8988T (cell line): ENCODE measurements at regions not wholly inside any gene's neighbourhood (a gene's known extent, or its start where the extent isn't known, plus 50 kb on each side); places are given as distances from the start of the nearest gene placed in this dataset.

Experiments used
- DNase-seq: peaks from one replicate; pipeline ENCODE4 v3.0.0; 2011

- DNase-seq = no peak
These were observed 190.3 kb upstream of the CDYL start for GRCh38 chr6:4585682-4586468.

DNA sequence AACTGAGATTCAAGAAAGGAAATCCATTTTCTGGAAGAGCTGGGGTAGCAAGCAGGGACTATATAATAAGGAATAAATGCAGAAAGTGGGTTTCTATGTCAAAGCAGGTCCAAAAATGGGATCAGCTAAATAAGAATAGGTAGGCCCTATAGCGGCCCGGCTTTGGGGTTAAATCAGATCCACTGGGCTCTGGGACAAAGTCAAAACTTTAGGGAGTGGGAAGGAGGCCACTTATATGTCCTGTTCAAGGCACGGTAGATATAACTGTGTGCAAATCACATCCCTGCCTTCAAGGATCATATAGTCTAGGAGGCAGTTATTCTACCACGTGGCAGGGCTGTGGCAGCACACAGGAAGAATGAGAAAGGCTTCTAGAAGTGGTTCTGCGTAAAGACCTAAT, 191.4 kb upstream of the CDYL start:
- DNase-seq = no peak

- no peak for DNase-seq
These were observed 193.4 kb upstream of the CDYL start for GRCh38 chr6:4582506-4583417.

- DNase-seq = peak; percentile 36
These were observed 194.5 kb upstream of the CDYL start for GRCh38 chr6:4581468-4582385.

DNA sequence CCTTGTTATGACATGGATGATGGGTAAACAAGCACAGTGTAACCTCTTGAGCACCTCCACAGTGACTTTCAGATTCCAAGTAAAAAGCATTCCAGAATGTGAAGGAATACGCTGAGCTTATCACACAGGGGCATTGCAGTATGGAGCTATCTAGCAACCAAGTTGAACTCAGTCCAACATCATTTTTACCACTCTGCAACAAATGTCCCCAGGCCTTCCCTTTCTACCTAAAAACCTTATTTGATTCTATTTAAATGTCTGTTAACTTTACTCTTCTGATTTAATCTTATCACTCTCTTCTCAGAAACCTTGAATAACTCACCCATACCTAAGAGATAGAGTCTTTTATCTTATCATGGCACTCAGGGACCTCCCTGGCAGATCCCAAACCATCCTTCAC, 195.8 kb upstream of the CDYL start:
- no peak for DNase-seq

- no peak for DNase-seq
These were observed 198.8 kb upstream of the CDYL start for GRCh38 chr6:4577406-4577805.

DNA sequence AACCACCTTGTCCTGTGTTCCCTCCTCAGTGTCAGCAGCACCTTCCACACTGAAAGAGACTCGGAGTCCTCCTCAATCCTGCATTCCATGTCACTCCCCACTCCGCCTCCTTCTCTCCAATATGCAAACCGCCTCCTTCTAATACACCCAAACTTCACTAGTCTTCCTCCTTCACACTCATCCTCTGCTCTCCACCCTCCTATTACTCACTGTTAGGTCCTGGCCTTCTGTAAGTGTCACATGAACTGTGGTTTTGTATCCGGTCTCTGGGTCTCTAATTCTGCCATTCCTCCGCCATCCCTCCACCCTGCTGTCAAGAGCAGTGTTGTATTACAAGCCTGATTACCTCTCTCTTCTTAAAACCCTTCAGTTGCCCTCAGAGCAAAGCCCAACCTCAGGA, 200.5 kb upstream of the CDYL start:
- no peak for DNase-seq

DNA sequence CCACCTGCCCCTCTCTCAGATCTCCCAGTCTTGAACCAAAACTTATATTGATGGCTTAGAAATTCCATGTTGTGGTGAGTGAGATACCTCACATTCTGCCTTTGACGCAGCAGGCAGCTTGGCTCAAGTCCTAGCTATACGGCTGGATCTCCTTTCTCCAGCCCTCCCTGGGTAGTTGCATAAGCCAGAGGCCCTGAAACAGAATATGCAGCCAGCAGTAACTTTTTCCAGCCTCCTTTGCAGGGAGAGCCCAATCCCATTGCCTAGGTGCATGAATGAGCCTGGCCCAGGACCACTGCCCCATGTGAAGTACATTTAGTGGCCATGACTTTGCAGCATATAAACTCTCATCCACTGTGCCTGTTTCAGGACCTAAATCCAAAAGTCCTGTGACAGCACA, 202.2 kb upstream of the CDYL start:
- no peak for DNase-seq

DNA sequence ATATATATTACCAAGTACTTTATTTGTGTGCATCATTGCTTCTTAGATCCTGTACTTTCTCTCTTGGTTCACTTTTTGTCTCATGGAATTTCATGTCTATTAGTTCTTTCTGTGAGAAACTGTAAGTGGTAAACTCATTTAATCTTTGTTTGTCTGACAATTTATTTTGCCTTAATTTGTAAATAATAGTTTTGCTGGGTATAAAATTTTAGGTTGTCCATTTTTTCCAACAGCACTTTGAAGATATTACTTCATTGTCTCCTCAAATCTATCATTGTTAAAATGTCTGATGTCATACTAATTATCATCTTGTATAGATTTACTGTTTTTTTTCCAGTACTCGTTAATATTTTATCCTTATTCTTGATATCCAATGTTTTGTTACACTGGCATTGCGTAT, 205.2 kb upstream of the CDYL start:
- no peak for DNase-seq

DNA sequence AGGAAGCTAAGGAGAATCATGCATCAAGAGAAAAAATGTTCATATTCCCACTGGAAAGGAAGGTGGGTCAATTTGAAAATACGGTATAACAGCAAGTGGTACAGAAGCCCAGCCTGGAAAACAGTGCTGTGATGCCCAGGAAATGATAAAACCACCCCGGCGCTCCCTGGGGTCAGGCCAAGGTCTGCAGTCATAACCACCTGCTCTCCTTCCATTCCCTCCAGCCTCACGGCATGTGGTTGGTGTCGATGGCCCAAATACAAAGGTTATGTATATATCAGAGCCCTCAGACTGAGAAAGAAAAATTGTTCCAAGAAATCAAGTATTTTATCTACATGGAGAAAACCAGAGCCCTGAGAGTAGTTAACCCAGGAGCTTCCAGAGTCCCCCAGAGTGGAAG, 208.1 kb upstream of the CDYL start:
- no peak for DNase-seq

DNA sequence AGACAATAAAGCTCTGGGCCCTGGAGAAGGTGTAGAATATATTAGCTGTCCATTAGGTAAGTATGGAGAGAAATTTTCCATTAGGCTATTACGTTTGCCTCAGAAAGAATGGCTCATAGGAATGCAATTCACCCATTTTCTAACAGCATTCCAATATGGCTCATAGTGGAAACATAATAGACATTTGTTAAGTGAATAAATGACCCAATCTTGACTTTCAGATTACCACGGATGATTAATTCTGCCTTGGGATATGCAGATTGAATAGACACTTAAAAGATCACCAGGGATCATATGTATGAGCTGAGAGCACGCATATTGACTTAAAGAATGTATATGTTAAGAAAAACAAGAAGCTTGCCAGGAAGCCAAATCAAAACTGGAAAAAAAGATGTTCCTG, 209.1 kb upstream of the CDYL start:
- no peak for DNase-seq

DNA sequence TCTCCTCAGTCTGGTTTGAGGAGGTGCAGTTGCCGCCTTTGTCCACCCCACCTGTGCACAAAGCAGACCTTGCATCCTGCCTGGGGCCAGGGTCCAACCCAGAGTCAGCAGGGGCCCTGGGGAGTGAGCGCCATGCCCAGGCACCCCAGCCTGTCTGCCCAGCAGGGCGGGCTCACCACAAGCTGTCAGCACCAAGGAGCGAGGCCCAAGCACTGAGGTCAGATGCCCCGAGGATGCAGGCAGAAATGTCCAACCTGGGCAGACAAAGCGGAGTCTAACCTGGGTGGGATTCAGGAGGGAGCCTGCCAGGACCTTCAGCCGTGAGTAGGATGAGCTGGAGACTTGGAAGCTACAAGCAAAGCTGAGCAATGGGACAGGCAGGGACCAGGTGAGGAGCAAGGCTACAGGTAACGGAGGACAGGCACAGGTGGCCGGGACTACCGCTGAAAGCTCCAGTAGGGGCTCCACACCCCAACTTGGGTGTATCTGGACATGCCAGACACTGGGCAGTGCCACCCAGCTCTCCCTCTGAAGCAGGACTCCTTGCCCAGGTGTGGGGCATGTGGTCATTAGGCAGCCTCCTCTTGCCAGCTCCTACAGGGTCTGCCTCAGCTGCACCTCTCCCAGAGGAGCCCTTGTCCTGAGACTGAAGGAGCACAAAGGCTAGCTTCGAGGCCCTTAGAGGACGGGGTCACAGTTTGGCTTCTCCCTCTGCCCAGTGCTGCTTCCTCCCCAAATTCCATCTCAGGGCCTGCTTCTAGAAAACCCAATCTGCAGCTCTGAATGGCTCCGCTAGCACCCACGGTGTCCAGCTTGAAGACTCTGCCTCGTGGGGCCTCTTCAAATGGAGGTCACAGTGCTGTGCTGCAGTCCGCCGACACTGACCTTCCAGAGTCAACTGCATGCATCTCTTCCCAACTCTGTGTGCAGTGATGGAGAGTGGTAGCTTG, 210.6 kb upstream of the CDYL start:
- no peak for DNase-seq

DNA sequence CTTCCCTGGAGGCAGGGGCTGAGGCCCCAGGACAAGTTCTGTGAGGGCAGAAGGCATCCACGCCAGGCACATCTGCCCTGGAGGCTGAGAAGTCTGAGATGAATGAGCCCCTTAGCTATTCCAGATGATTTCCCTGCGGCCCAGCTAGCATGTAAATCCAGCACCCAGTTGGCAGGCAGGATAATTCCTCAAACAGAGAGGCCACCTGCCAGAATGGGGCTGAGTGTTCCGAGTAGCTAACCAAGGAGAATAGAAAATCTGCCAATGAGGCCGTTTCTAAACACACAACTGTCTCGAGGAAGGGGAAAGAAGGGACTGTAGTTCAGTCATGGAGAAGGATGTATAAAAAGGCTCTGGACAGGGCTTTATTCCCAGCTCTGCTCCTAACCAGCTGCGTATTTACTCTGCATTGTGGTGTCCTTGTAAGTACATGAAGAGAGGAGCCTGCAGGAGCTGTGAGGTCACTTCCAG, 211.4 kb upstream of the CDYL start:
- DNase-seq = no peak

GRCh38 chr6:4563877-4564276, 212.3 kb upstream of the CDYL start:
- no peak for DNase-seq

DNA sequence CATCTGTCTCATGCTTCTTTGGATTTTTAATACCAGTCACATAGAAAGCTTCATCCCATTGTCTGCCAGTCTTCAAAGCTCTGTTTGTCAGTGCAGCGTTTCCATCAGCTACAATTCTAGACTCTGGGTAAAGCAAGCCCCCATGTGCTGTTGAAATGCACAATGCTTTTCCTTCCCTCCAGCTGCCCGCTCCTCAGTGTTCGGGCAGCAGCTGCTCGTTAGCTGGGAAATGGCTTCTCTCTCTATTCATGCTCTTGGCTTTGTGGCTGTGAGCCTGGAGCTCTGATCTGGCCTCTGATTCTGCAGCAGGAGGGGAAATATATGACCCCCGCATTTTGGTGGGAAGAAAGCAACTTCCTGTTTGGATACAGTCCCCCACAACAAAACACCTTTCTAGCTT, 213.0 kb upstream of the CDYL start:
- no peak for DNase-seq

DNA sequence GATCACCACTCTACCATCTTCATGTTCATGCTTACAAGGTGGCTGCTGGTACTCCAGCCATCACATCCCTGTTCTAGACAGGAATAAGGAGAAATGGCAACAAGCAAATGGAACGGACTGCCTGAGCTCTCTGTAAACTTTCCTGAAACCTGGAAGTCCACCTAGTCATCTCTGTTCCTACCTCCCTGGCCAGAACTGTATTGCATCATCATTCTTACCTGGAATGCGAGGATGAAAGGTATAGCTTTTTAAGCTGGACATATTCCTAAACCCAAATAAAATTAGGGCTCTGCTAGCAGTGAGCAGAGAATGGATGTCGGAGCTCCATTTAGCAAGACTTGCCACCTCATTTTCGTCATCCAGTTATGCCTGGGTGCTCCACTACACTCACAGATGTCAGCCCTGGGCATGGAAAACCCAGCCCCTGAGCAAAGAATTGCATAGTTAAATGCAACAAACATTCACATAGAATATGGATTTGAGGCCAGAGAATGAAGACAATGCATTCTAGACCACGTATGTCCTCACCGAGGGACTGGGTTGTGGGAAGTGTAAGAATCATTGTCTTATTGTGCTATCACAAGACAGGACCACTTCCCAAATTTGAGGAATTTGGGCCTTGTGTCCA, 214.3 kb upstream of the CDYL start:
- no peak for DNase-seq

- no peak for DNase-seq
These were observed 215.1 kb upstream of the CDYL start for GRCh38 chr6:4561078-4561435.

GRCh38 chr6:4560221-4561077, 215.8 kb upstream of the CDYL start:
- no peak for DNase-seq

- DNase-seq = no peak
These were observed 216.8 kb upstream of the CDYL start for GRCh38 chr6:4559281-4559875.

DNA sequence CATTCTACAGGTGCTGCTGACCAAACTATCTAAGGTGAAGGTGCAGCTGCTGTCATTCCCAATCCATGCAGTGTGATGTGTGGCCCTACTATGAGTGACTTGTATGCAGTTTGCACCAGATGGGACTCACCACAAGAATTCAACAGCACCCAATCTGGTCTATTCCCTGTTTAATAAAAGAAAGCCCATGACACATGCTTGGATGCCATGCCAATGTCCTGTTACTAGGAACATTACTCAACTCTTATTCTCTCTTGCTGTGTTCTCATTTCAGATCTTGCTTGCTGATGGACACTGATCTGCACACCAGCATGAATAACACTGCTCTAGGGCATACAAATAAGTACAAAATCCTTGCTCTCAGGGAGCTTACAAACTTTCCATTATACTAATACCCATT, 221.6 kb upstream of the CDYL start:
- no peak for DNase-seq
